Keratinocyte (primary cell): ENCODE measurements at regions not wholly inside any gene's neighbourhood (a gene's known extent, or its start where the extent isn't known, plus 50 kb on each side); places are given as distances from the start of the nearest gene placed in this dataset.

ENCODE experiments used
- DNase-seq: peaks from one replicate; pipeline ENCODE4 v3.0.0-alpha.2; 2011; ENCODE audit warnings: low read depth, missing footprints, low spot score
- FAIRE-seq: peaks from 2 replicates; lab custom pipeline; 2011; peaks lifted over from hg19 to GRCh38; lab: Jason Lieb, UNC
- H2AFZ ChIP-seq: 2 replicates; pipeline ENCODE4 v1.6.0; 2012; ENCODE audit warnings: low read length, control low read depth, inconsistent platforms; ENCODE audit not compliant: control insufficient read depth
- H3K27ac ChIP-seq: 2 replicates; pipeline ENCODE4 v1.5.1; 2011; ENCODE audit warnings: low read length; ENCODE audit not compliant: control insufficient read depth, insufficient read depth
- H3K27me3 ChIP-seq: 3 replicates; pipeline ENCODE4 v1.6.0; 2011; ENCODE audit warnings: low read length; ENCODE audit not compliant: control insufficient read depth, insufficient read depth; ENCODE audit errors: extremely low read depth
- H3K36me3 ChIP-seq, 2 experiments: 2 replicates in 1 of 2; 3 replicates in 1 of 2; pipeline ENCODE4 v1.5.1; 2011; ENCODE audit warnings: low read length in 2 of 2, mild to moderate bottlenecking in 1 of 2; ENCODE audit not compliant: control insufficient read depth in 2 of 2, insufficient read depth in 2 of 2; ENCODE audit errors: extremely low read depth in 1 of 2
- H3K4me1 ChIP-seq: 3 replicates; pipeline ENCODE4 v1.5.1; 2011; ENCODE audit warnings: low read length; ENCODE audit not compliant: control insufficient read depth, insufficient read depth; ENCODE audit errors: extremely low read depth
- H3K4me2 ChIP-seq: 3 replicates; pipeline ENCODE4 v1.6.0; 2011; ENCODE audit warnings: low read depth, low read length; ENCODE audit not compliant: control insufficient read depth, insufficient read depth; ENCODE audit errors: extremely low read depth
- H3K4me3 ChIP-seq, 3 experiments: fragments of 200-600 bp in 1 of 3; sonication (generic) in 1 of 3; 2 replicates in 2 of 3; 3 replicates in 1 of 3; pipeline ENCODE4 v1.5.1; 2011 to 2016; ENCODE audit warnings: low read length in 3 of 3, mild to moderate bottlenecking in 3 of 3, control low read depth in 2 of 3, inconsistent platforms in 1 of 3, low read depth in 1 of 3, mixed read lengths in 1 of 3, mixed run types in 1 of 3, moderate library complexity in 1 of 3; ENCODE audit not compliant: control insufficient read depth in 2 of 3, insufficient read depth in 2 of 3; ENCODE audit errors: extremely low read depth in 1 of 3
- H3K79me2 ChIP-seq: 2 replicates; pipeline ENCODE4 v1.6.0; 2012; ENCODE audit warnings: low read length; ENCODE audit not compliant: control insufficient read depth, insufficient read depth
- H3K9ac ChIP-seq: 3 replicates; pipeline ENCODE4 v1.6.0; 2011; ENCODE audit warnings: low read length; ENCODE audit not compliant: control insufficient read depth, insufficient read depth; ENCODE audit errors: extremely low read depth
- H3K9me1 ChIP-seq: 3 replicates; pipeline ENCODE4 v1.6.0; 2011; ENCODE audit warnings: low read length; ENCODE audit not compliant: control insufficient read depth, insufficient read depth; ENCODE audit errors: extremely low read depth
- H3K9me3 ChIP-seq: 2 replicates; pipeline ENCODE4 v1.5.1; 2012; ENCODE audit warnings: low read depth, low read length; ENCODE audit not compliant: control insufficient read depth
- H4K20me1 ChIP-seq: 3 replicates; pipeline ENCODE4 v1.6.0; 2011; ENCODE audit warnings: low read length; ENCODE audit not compliant: control insufficient read depth, insufficient read depth; ENCODE audit errors: extremely low read depth
- CTCF ChIP-seq, 3 experiments: IDR thresholded peaks in 1 of 3; conservative IDR thresholded peaks in 1 of 3; optimal IDR thresholded peaks in 1 of 3; 2 replicates in 2 of 3; 3 replicates in 1 of 3; pipeline versions ENCODE3 to v1.5.1; 2011; ENCODE audit warnings: low read length in 3 of 3, mild to moderate bottlenecking in 3 of 3, moderate library complexity in 2 of 3, control low read depth in 1 of 3, inconsistent platforms in 1 of 3; ENCODE audit not compliant: insufficient read depth in 2 of 3; ENCODE audit errors: extremely low read depth in 1 of 3
- EZH2 ChIP-seq: IDR thresholded peaks from one replicate; pipeline ENCODE4 v1.6.1; 2012; ENCODE audit warnings: inconsistent platforms, mild to moderate bottlenecking, low read length, moderate library complexity
- dilution Hi-C: fragments of 300-500 bp; cut with MboI; formaldehyde crosslinking; loops from one replicate; pipeline ENCODE4 v1.7.0; 2020; ENCODE audit warnings: low sequenced_read_pairs; ENCODE audit not compliant: extremely low pct_ligation_motif_present

- no peak for TF ChIP-seq CTCF (optimal IDR thresholded peaks at IDR 0.05 in 1 of 3, IDR thresholded peaks at IDR 0.05 in 1 of 3, conservative IDR thresholded peaks at IDR 0.05 in 1 of 3; ENCODE audit: extremely low read depth in 1 of 3, insufficient read depth in 2 of 3, low read length in 3 of 3)
- no peak for TF ChIP-seq EZH2
- Histone ChIP-seq H2AFZ (no peak overlapping the region), H3K27me3 (no peaks in the 10 kb centered on the region), H3K9me3 (no peaks in the 10 kb centered on the region), H4K20me1 (no peaks in the 10 kb centered on the region), H3K4me1 (peaks cover 41% of the 10 kb centered on the region), H3K9ac (no peak overlapping the region), H3K36me3 (no peaks in the 10 kb centered on the region), H3K4me2 (no peak overlapping the region), H3K9me1 (no peaks in the 10 kb centered on the region), H3K4me3 (no peak overlapping the region), H3K79me2 (no peaks in the 10 kb centered on the region), H3K27ac (no peak overlapping the region)
- no peak for DNase-seq
- dilution Hi-C loops: no loop called here
- FAIRE-seq: no peak
Observed at GRCh38 chr15:29919380-29919881, 97.2 kb upstream of the TJP1 start.

- Histone ChIP-seq H3K4me1 (peaks cover 35% of the 10 kb centered on the region), H3K9me3 (no peaks in the 10 kb centered on the region), H3K27ac (no peak overlapping the region), H3K79me2 (no peaks in the 10 kb centered on the region), H3K4me3 (no peak overlapping the region), H3K9me1 (no peaks in the 10 kb centered on the region), H3K4me2 (no peak overlapping the region), H3K36me3 (no peaks in the 10 kb centered on the region), H3K9ac (no peak overlapping the region), H4K20me1 (no peaks in the 10 kb centered on the region), H3K27me3 (no peaks in the 10 kb centered on the region), H2AFZ (no peak overlapping the region)
- DNase-seq (no peak), FAIRE-seq (no peak)
- TF ChIP-seq EZH2 (no peak), CTCF (optimal IDR thresholded peaks at IDR 0.05 in 1 of 3, IDR thresholded peaks at IDR 0.05 in 1 of 3, conservative IDR thresholded peaks at IDR 0.05 in 1 of 3; ENCODE audit: extremely low read depth in 1 of 3, insufficient read depth in 2 of 3, low read length in 3 of 3) (no peak)
- dilution Hi-C loops: no loop called here
Observed at GRCh38 chr15:29917600-29918597, 95.6 kb upstream of the TJP1 start.
